Stomach (tissue), 8 donors: ENCODE measurements at regions not wholly inside any gene's neighbourhood (a gene's known extent, or its start where the extent isn't known, plus 50 kb on each side); places are given as distances from the start of the nearest gene placed in this dataset.

ENCODE experiments used
- DNase-seq, 2 donors: peaks; one replicate each; pipeline versions ENCODE4 v3.0.0 to v3.0.0-alpha.2; 2013 to 2019
- H3K27ac ChIP-seq, 5 donors: fragments of 200-600 bp in 4 of 5; sonication (generic) in 4 of 5; one replicate each; pipeline ENCODE4 v1.5.1; 2013 to 2019; ENCODE audit warnings: mild to moderate bottlenecking in 1 of 5, moderate library complexity in 1 of 5
- H3K27me3 ChIP-seq, 3 donors: fragments of 200-600 bp; sonication (generic); one replicate each; pipeline ENCODE4 v1.5.1; 2017 to 2019; ENCODE audit warnings: mixed run types in 1 of 3
- H3K36me3 ChIP-seq, 4 donors: fragments of 200-600 bp; sonication (generic); 1 replicate in 3 of 4; 2 replicates in 1 of 4; pipeline ENCODE4 v1.5.1; 2016 to 2019
- H3K4me1 ChIP-seq, 4 donors: fragments of 200-600 bp; sonication (generic); one replicate each; pipeline ENCODE4 v1.5.1; 2016 to 2019
- H3K4me3 ChIP-seq, 4 donors: fragments of 200-600 bp; sonication (generic) in 3 of 4; one replicate each; pipeline ENCODE4 v1.5.1; 2016 to 2019; ENCODE audit warnings: mild to moderate bottlenecking in 1 of 4
- H3K9me3 ChIP-seq, 4 donors: fragments of 200-600 bp; sonication (generic); one replicate each; pipeline ENCODE4 v1.5.1; 2016 to 2019
- CTCF ChIP-seq, 7 experiments: fragments of 450-650 bp in 4 of 7; fragments of 200-600 bp in 3 of 7; sonication (generic) in 3 of 7; IDR thresholded peaks; one replicate each; pipeline ENCODE4 v1.5.1; 2016 to 2019; ENCODE audit warnings: antibody characterized with exemption in 7 of 7, control low read depth in 2 of 7, mild to moderate bottlenecking in 1 of 7
- EP300 ChIP-seq: sonication (generic); formaldehyde crosslinking; IDR thresholded peaks from one replicate; pipeline ENCODE4 v1.6.1; 2017; ENCODE audit warnings: antibody characterized with exemption
- POLR2A ChIP-seq, 4 donors: fragments of 450-650 bp; IDR thresholded peaks; one replicate each; pipeline ENCODE4 v1.6.1; 2016; ENCODE audit warnings: antibody characterized with exemption in 4 of 4, control low read depth in 2 of 4, mild to moderate bottlenecking in 1 of 4, moderate library complexity in 1 of 4
- POLR2AphosphoS5 ChIP-seq, 3 donors: sonication (generic); formaldehyde crosslinking; IDR thresholded peaks; one replicate each; pipeline ENCODE4 v1.6.1; 2016; ENCODE audit warnings: antibody characterized with exemption in 3 of 3
- WGBS, 5 donors: extraction: QIAGEN DNeasy Blood & Tissue Kit in 3 of 5; methylation state at CpG; one replicate each; pipeline versions ENCODE4 v1.1.5 to v1.1.7; 2013 to 2018; 5-methylcytosine and 5-hydroxymethylcytosine counted together
- intact Hi-C: fragments of 100-400 bp; cut with DNase I; formaldehyde crosslinking; loops from one replicate; pipeline ENCODE4 v1.15.1; 2023; ENCODE audit warnings: low total_unique reads
- donor health status: healthy with polysubstance abuse.
- donor health status: Bipolar disorder and iron deficiency.
- donor health status: healthy.

GRCh38 chr14:42664190-42664589, 1057.5 kb downstream of the LRFN5 start:
- Histone ChIP-seq H3K9me3 (peaks cover 0 to 6% (median 3%) of the 10 kb centered on the region in 4 donors), H3K27ac (no peak overlapping the region), H3K4me1 (no peaks in the 10 kb centered on the region), H3K4me3 (no peak overlapping the region), H3K36me3 (no peaks in the 10 kb centered on the region), H3K27me3 (no peaks in the 10 kb centered on the region)
- intact Hi-C loops = no loop called here
- TF ChIP-seq EP300 (no peak), CTCF (IDR thresholded peaks at IDR 0.05) (no peak), POLR2A (IDR thresholded peaks at IDR 0.05) (no peak), POLR2AphosphoS5 (IDR thresholded peaks at IDR 0.05) (no peak)
- 10 to 27% (median 26%) methylated on average over 1 of the region's 1 CpG for WGBS, 5 donors
- DNase-seq = no peak

- H3K36me3 ChIP-seq = no peaks in the 10 kb centered on the region
- no peaks in the 10 kb centered on the region for H3K9me3 ChIP-seq
- H3K4me1 ChIP-seq = no peaks in the 10 kb centered on the region
- TF ChIP-seq EP300 = no peak
- no peak for TF ChIP-seq POLR2A (IDR thresholded peaks at IDR 0.05)
- TF ChIP-seq CTCF (IDR thresholded peaks at IDR 0.05) = no peak
- TF ChIP-seq POLR2AphosphoS5 (IDR thresholded peaks at IDR 0.05) = no peak
- H3K27ac ChIP-seq = no peak overlapping the region
- intact Hi-C loops = no loop called here
- DNase-seq = no peak
- H3K4me3 ChIP-seq = no peak overlapping the region
- 55 to 71% (median 62%) methylated on average over 2 of the region's 2 CpGs for WGBS, 5 donors
- no peaks in the 10 kb centered on the region for H3K27me3 ChIP-seq
Observed at GRCh38 chr14:42654707-42655106, 1048.0 kb downstream of the LRFN5 start.

GRCh38 chr14:42642787-42643186, 1036.1 kb downstream of the LRFN5 start:
- no peak overlapping the region for H3K27ac ChIP-seq
- no peak for TF ChIP-seq POLR2A (IDR thresholded peaks at IDR 0.05)
- no peak for TF ChIP-seq EP300

GRCh38 chr14:42633504-42634095, 1026.9 kb downstream of the LRFN5 start:
- no peaks in the 10 kb centered on the region for H3K4me1 ChIP-seq
- no peak overlapping the region for H3K27ac ChIP-seq
- H3K4me3 ChIP-seq = no peak overlapping the region
- no peak for TF ChIP-seq EP300
- no peak for TF ChIP-seq POLR2AphosphoS5 (IDR thresholded peaks at IDR 0.05)
- TF ChIP-seq CTCF (IDR thresholded peaks at IDR 0.05) = no peak
- TF ChIP-seq POLR2A (IDR thresholded peaks at IDR 0.05) = no peak
- 74 to 88% (median 80%) methylated on average over 6 of the region's 6 CpGs for WGBS, 5 donors
- no peak for DNase-seq
- no peaks in the 10 kb centered on the region for H3K9me3 ChIP-seq
- H3K27me3 ChIP-seq = no peaks in the 10 kb centered on the region
- intact Hi-C loops = no loop called here
- H3K36me3 ChIP-seq = no peaks in the 10 kb centered on the region

More at GRCh38 chr14:42642787-42643186, 1036.1 kb downstream of the LRFN5 start:
- H3K4me1 ChIP-seq = no peaks in the 10 kb centered on the region
- no peaks in the 10 kb centered on the region for H3K36me3 ChIP-seq
- intact Hi-C loops = no loop called here
- peaks cover 0 to 6% (median 0%) of the 10 kb centered on the region in 4 donors for H3K9me3 ChIP-seq
- 74 to 89% (median 82%) methylated on average over 3 of the region's 3 CpGs for WGBS, 5 donors
- no peaks in the 10 kb centered on the region for H3K27me3 ChIP-seq
- no peak for DNase-seq
- H3K4me3 ChIP-seq = no peak overlapping the region

- WGBS, 5 donors = 50 to 96% (median 79%) methylated on average over 1 of the region's 1 CpG
- H3K4me1 ChIP-seq = no peaks in the 10 kb centered on the region
- H3K4me3 ChIP-seq = no peak overlapping the region
- DNase-seq = no peak
- H3K9me3 ChIP-seq = no peaks in the 10 kb centered on the region
- no peak overlapping the region for H3K27ac ChIP-seq
- no peaks in the 10 kb centered on the region for H3K27me3 ChIP-seq
- H3K36me3 ChIP-seq = no peaks in the 10 kb centered on the region
- intact Hi-C loops = no loop called here
- no peak for TF ChIP-seq EP300
- TF ChIP-seq POLR2A (IDR thresholded peaks at IDR 0.05) = no peak
- no peak for TF ChIP-seq CTCF (IDR thresholded peaks at IDR 0.05)
- TF ChIP-seq POLR2AphosphoS5 (IDR thresholded peaks at IDR 0.05) = no peak
Observed at GRCh38 chr14:42629553-42629952, 1022.9 kb downstream of the LRFN5 start.
